SK-N-SH (cell line): ENCODE measurements at regions not wholly inside any gene's neighbourhood (a gene's known extent, or its start where the extent isn't known, plus 50 kb on each side); places are given as distances from the start of the nearest gene placed in this dataset.

Experiments
- CTCF ChIA-PET: fragments of 300-600, 350-600 bp; formaldehyde crosslinking; extraction: SDS; loops from one replicate; lab custom pipeline; 2021; lab: Yijun Ruan, JAX
- POLR2A ChIA-PET: fragments of 350-600 bp; sonication (Branson Sonifier 250); formaldehyde crosslinking; extraction: SDS; loops from one replicate; lab custom pipeline; 2020; ENCODE audit warnings: antibody characterized with exemption, inconsistent platforms; lab: Yijun Ruan, JAX
- DNase-seq: peaks from one replicate; pipeline ENCODE4 v3.0.0; 2012
- H2AFZ ChIP-seq: fragments of 200-600 bp; sonication (generic); 2 replicates; pipeline ENCODE4 v1.8.1; 2016; ENCODE audit warnings: antibody characterized with exemption, mild to moderate bottlenecking, low read depth
- H3F3A ChIP-seq: fragments of 200-600 bp; sonication (generic); replicated peaks from 2 replicates; pipeline ENCODE3; 2016; ENCODE audit warnings: antibody characterized with exemption, mild to moderate bottlenecking; ENCODE audit not compliant: insufficient read depth
- H3K27ac ChIP-seq, 2 experiments: fragments of 200-500 bp in 1 of 2; fragments of 200-600 bp in 1 of 2; sonication (Bioruptor generic) in 1 of 2; sonication (generic), shearing (Covaris generic) in 1 of 2; 2 replicates each; pipeline versions ENCODE4 v1.5.1 to v1.6.1; 2014 to 2016; ENCODE audit warnings: low read depth in 2 of 2, inconsistent platforms in 1 of 2, low read length in 1 of 2, mild to moderate bottlenecking in 1 of 2, mixed read lengths in 1 of 2
- H3K27me3 ChIP-seq: fragments of 200-600 bp; sonication (generic), shearing (Covaris generic); 2 replicates; pipeline ENCODE4 v1.6.1; 2016; ENCODE audit warnings: mixed run types; ENCODE audit not compliant: insufficient read depth
- H3K36me3 ChIP-seq, 2 experiments: fragments of 200-500 bp in 1 of 2; fragments of 200-600 bp in 1 of 2; sonication (Bioruptor generic) in 1 of 2; sonication (generic) in 1 of 2; replicated peaks in 1 of 2; 2 replicates each; pipeline versions ENCODE3 to v1.5.1; 2014 to 2016; ENCODE audit warnings: low read length in 1 of 2, mild to moderate bottlenecking in 1 of 2; ENCODE audit not compliant: insufficient read depth in 2 of 2, control insufficient read depth in 1 of 2
- H3K4me1 ChIP-seq, 2 experiments: fragments of 200-500 bp in 1 of 2; fragments of 200-600 bp in 1 of 2; sonication (Bioruptor generic) in 1 of 2; sonication (generic), shearing (Covaris generic) in 1 of 2; 2 replicates each; pipeline versions ENCODE4 v1.5.1 to v1.6.1; 2014 to 2016; ENCODE audit warnings: low read depth in 1 of 2, low read length in 1 of 2, mixed run types in 1 of 2; ENCODE audit not compliant: insufficient read depth in 2 of 2, control insufficient read depth in 1 of 2
- H3K4me2 ChIP-seq: fragments of 200-600 bp; sonication (generic), shearing (Covaris generic); 2 replicates; pipeline ENCODE4 v1.6.1; 2017; ENCODE audit warnings: mixed run types
- H3K4me3 ChIP-seq, 2 experiments: fragments of 200-500 bp in 1 of 2; fragments of 200-600 bp in 1 of 2; sonication (Bioruptor generic) in 1 of 2; sonication (generic), shearing (Covaris generic) in 1 of 2; 2 replicates each; pipeline versions ENCODE4 v1.5.1 to v1.8.1; 2014 to 2016; ENCODE audit warnings: low read depth in 2 of 2, inconsistent platforms in 1 of 2, low read length in 1 of 2, mild to moderate bottlenecking in 1 of 2, mixed read lengths in 1 of 2, moderate library complexity in 1 of 2
- H3K79me2 ChIP-seq: fragments of 200-600 bp; sonication (generic); 2 replicates; pipeline ENCODE4 v1.8.1; 2017; ENCODE audit warnings: mild to moderate bottlenecking; ENCODE audit not compliant: insufficient read depth
- H3K9ac ChIP-seq: fragments of 200-600 bp; sonication (generic); 2 replicates; pipeline ENCODE4 v1.6.1; 2017; ENCODE audit warnings: mixed run types
- H3K9me2 ChIP-seq: fragments of 200-600 bp; sonication (generic); 2 replicates; pipeline ENCODE4 v1.6.1; 2017; ENCODE audit warnings: mixed run types
- H3K9me3 ChIP-seq: fragments of 200-600 bp; sonication (generic); 2 replicates; pipeline ENCODE4 v1.6.1; 2017; ENCODE audit warnings: mixed run types, mild to moderate bottlenecking, moderate library complexity
- H4K20me1 ChIP-seq: fragments of 200-600 bp; sonication (generic); 2 replicates; pipeline ENCODE4 v1.6.1; 2017; ENCODE audit warnings: mild to moderate bottlenecking, mixed run types; ENCODE audit not compliant: insufficient read depth
- FOSL2 ChIP-seq: IDR thresholded peaks from 2 replicates; pipeline ENCODE4 v1.4.0; 2012; ENCODE audit warnings: low read depth, mild to moderate bottlenecking, moderate library complexity, borderline replicate concordance
- FOXJ3 ChIP-seq: sonication (generic); formaldehyde crosslinking; IDR thresholded peaks from 2 replicates; pipeline ENCODE4 v1.5.1; 2020; ENCODE audit warnings: mild to moderate bottlenecking, missing genetic modification reagents
- FOXM1 ChIP-seq: IDR thresholded peaks from 2 replicates; pipeline ENCODE4 v1.4.0; 2012; ENCODE audit warnings: low read depth, mild to moderate bottlenecking
- MEF2A ChIP-seq: IDR thresholded peaks from 2 replicates; pipeline ENCODE4 v1.4.0; 2012; ENCODE audit warnings: low read depth, borderline replicate concordance
- NRF1 ChIP-seq: IDR thresholded peaks from 2 replicates; pipeline ENCODE4 v1.6.1; 2012; ENCODE audit warnings: low read depth, mild to moderate bottlenecking, low read length
- POLR2AphosphoS5 ChIP-seq: IDR thresholded peaks from 2 replicates; pipeline ENCODE4 v1.6.1; 2012; ENCODE audit warnings: low read depth, low read length
- RCOR1 ChIP-seq: fragments of 150-350 bp; IDR thresholded peaks from 2 replicates; pipeline ENCODE4 v1.6.1; 2017; ENCODE audit warnings: antibody characterized with exemption, low read length
- RXRA ChIP-seq: IDR thresholded peaks from 2 replicates; pipeline ENCODE4 v1.4.0; 2012; ENCODE audit warnings: low read depth, mild to moderate bottlenecking, borderline replicate concordance
- SIN3A ChIP-seq: IDR thresholded peaks from 2 replicates; pipeline ENCODE4 v1.6.1; 2012; ENCODE audit warnings: low read depth, mild to moderate bottlenecking, low read length, moderate library complexity, borderline replicate concordance
- SMC3 ChIP-seq: IDR thresholded peaks from 2 replicates; pipeline ENCODE4 v1.6.1; 2012; ENCODE audit warnings: low read depth, low read length, improper control_type of control experiment
- TAF1 ChIP-seq: IDR thresholded peaks from 2 replicates; pipeline ENCODE4 v1.6.1; 2012; ENCODE audit warnings: low read depth, mild to moderate bottlenecking, low read length, moderate library complexity, borderline replicate concordance
- USF1 ChIP-seq: IDR thresholded peaks from 2 replicates; pipeline ENCODE4 v1.4.0; 2012; ENCODE audit warnings: low read depth, borderline replicate concordance
- USF2 ChIP-seq: fragments of 150-350 bp; IDR thresholded peaks from 2 replicates; pipeline ENCODE4 v1.6.1; 2017; ENCODE audit warnings: antibody characterized with exemption, low read length, low read depth, borderline replicate concordance
- YY1 ChIP-seq: IDR thresholded peaks from 2 replicates; pipeline ENCODE4 v1.4.0; 2012; ENCODE audit warnings: low read depth, mild to moderate bottlenecking
- WGBS: methylation state at CpG from one replicate; pipeline ENCODE4 v1.1.6; 2017; ENCODE audit warnings: low lambda C conversion rate; 5-methylcytosine and 5-hydroxymethylcytosine counted together
- TF ChIP-seq, protein P1 (sequence below): IDR thresholded peaks from 2 replicates; pipeline ENCODE4 v1.4.0; 2012; ENCODE audit warnings: low read depth
- TF ChIP-seq, protein P2 (sequence below): fragments of 200-600 bp; sonication (generic); IDR thresholded peaks from 2 replicates; pipeline ENCODE4 v1.6.1; 2017; ENCODE audit warnings: antibody characterized with exemption, mild to moderate bottlenecking, moderate library complexity
- TF ChIP-seq, protein P3 (sequence below): IDR thresholded peaks from 2 replicates; pipeline ENCODE4; 2012

- ChIA-PET POLR2A (no interaction called here), CTCF (interaction anchor here (1.5 to 9.7 kb wide), 4 partner anchors 7 to 195 kb away, joined by 3 to 127 read pairs (median 6); no protein-coding TSS in a partner anchor)
- Histone ChIP-seq H3K4me2 (no peak overlapping the region), H3K27me3 (no peaks in the 10 kb centered on the region; the same call in 1 of the 2 replicates), H4K20me1 (no peaks in the 10 kb centered on the region), H3F3A (no peaks in the 10 kb centered on the region), H3K9ac (no peak overlapping the region), H3K79me2 (no peaks in the 10 kb centered on the region), H3K9me3 (no peaks in the 10 kb centered on the region), H3K9me2 (no peaks in the 10 kb centered on the region), H3K27ac (no peak overlapping the region), H2AFZ (no peak overlapping the region), H3K4me3 (no peak overlapping the region), H3K36me3 (no peaks in the 10 kb centered on the region), H3K4me1 (no peaks in the 10 kb centered on the region; a peak in 1 of 4 replicates)
- DNase-seq, result no peak
- TF ChIP-seq RXRA (no peak), TAF1 (no peak), FOXM1 (no peak), SIN3A (no peak), FOSL2 (no peak), YY1 (no peak), RCOR1 (no peak), FOXJ3 (no peak), MEF2A (no peak), SMC3 (no peak), USF1 (no peak), POLR2AphosphoS5 (no peak), USF2 (no peak), NRF1 (no peak)
- TF ChIP-seq, protein P1, sequence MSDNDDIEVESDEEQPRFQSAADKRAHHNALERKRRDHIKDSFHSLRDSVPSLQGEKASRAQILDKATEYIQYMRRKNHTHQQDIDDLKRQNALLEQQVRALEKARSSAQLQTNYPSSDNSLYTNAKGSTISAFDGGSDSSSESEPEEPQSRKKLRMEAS, result no peak
- TF ChIP-seq, protein P2, sequence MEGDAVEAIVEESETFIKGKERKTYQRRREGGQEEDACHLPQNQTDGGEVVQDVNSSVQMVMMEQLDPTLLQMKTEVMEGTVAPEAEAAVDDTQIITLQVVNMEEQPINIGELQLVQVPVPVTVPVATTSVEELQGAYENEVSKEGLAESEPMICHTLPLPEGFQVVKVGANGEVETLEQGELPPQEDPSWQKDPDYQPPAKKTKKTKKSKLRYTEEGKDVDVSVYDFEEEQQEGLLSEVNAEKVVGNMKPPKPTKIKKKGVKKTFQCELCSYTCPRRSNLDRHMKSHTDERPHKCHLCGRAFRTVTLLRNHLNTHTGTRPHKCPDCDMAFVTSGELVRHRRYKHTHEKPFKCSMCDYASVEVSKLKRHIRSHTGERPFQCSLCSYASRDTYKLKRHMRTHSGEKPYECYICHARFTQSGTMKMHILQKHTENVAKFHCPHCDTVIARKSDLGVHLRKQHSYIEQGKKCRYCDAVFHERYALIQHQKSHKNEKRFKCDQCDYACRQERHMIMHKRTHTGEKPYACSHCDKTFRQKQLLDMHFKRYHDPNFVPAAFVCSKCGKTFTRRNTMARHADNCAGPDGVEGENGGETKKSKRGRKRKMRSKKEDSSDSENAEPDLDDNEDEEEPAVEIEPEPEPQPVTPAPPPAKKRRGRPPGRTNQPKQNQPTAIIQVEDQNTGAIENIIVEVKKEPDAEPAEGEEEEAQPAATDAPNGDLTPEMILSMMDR, result no peak
- TF ChIP-seq, protein P3, sequence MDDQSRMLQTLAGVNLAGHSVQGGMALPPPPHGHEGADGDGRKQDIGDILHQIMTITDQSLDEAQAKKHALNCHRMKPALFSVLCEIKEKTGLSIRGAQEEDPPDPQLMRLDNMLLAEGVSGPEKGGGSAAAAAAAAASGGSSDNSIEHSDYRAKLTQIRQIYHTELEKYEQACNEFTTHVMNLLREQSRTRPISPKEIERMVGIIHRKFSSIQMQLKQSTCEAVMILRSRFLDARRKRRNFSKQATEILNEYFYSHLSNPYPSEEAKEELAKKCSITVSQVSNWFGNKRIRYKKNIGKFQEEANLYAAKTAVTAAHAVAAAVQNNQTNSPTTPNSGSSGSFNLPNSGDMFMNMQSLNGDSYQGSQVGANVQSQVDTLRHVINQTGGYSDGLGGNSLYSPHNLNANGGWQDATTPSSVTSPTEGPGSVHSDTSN, result no peak
- 49% methylated on average over 10 of the region's 10 CpGs for WGBS
These were observed 61.3 kb downstream of the IGLL5 start for GRCh38 chr22:22948651-22949571.
